Activated naive CD8-positive, alpha-beta T cell treated with anti-CD3 and anti-CD28 coated beads, Interleukin-2, amount 10 ng/mL, durations not matched to agents 7 days and 5 days (primary cell): ENCODE measurements at regions not wholly inside any gene's neighbourhood (a gene's known extent, or its start where the extent isn't known, plus 50 kb on each side); places are given as distances from the start of the nearest gene placed in this dataset.
"Not testable (repeated sequence)": the region's sequence is repeated elsewhere in the genome, so short reads cannot be mapped to it uniquely, and the experiment has no call there.

ENCODE experiments used
- ATAC-seq: fragments of 150-1000 bp; cut with Tn5 transposase; one replicate; pipeline ENCODE4 v1.10.0; 2021; ENCODE audit warnings: low read depth, moderate library complexity
- POLR2A ChIA-PET: fragments of 350-600 bp; sonication (Branson Sonifier 250); formaldehyde crosslinking; loops from one replicate; lab custom pipeline; 2021; ENCODE audit warnings: antibody characterized with exemption; lab: Charles Lee
- DNase-seq: peaks from one replicate; pipeline ENCODE4 v3.0.0; 2021
- H3K27ac Mint-ChIP-seq: one replicate; pipeline ENCODE4 v1.8.0; 2022; ENCODE audit warnings: mild to moderate bottlenecking, mixed read lengths
- H3K27me3 Mint-ChIP-seq: one replicate; pipeline ENCODE4 v1.8.0; 2022; ENCODE audit warnings: mild to moderate bottlenecking, moderate library complexity, mixed read lengths
- H3K36me3 Mint-ChIP-seq: one replicate; pipeline ENCODE4 v1.8.0; 2021; ENCODE audit warnings: mild to moderate bottlenecking, mixed read lengths
- H3K4me1 Mint-ChIP-seq: one replicate; pipeline ENCODE4 v1.8.0; 2021; ENCODE audit warnings: mixed read lengths
- H3K4me3 Mint-ChIP-seq: one replicate; pipeline ENCODE4 v1.8.0; 2022; ENCODE audit warnings: mild to moderate bottlenecking, moderate library complexity, mixed read lengths
- H3K9me3 Mint-ChIP-seq: one replicate; pipeline ENCODE4 v1.8.0; 2021; ENCODE audit warnings: mixed read lengths

GRCh38 chrX:121854614-121854911, 807.2 kb downstream of the GLUD2 start:
- Mint-ChIP-seq H3K36me3 (no peaks in the 10 kb centered on the region), H3K27me3 (no peaks in the 10 kb centered on the region), H3K27ac (no peak overlapping the region), H3K9me3 (no peaks in the 10 kb centered on the region), H3K4me3 (no peak overlapping the region), H3K4me1 (no peaks in the 10 kb centered on the region)
- POLR2A ChIA-PET = no interaction called here
- DNase-seq = no peak
- ATAC-seq = no peak

DNA sequence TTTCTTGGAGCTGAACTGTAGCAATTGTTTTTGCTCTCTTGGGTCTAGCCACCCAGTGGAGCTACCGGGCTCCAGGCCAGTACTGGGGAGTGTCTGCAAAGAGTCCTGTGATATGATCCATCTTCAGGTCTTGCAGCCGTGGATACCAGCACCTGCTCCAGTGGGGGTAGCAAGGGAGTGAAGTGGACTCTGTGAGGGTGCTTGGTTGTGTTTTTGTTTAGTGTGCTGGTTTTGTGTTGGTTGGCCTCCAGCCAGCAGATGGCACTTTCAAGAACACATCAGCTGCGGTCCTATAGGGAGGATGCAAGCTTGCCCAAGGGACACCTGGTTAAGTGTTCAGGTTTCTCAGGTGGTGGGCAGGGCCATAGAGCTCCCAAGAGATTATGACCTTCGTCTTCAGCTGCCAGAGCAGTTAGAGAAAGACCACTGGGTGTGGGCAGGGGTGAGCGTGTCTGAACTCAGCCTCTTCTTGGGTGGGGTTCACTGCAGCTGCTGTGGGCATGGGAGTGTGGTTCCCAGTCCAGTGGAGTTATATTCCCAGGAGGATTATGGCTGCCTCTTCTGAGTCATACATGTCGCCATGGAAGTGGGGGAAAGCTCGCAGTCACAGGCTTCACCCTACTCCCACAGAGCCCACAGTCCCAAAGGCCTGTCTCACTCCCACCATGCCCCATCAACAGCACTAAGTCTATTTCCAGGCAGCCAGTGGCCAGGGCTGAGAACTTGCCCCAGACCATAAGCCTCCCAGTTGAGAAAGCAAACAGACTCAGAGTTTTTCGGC, 811.6 kb downstream of the GLUD2 start:
- ATAC-seq = no peak
- H3K36me3 Mint-ChIP-seq = no peaks in the 10 kb centered on the region

DNA sequence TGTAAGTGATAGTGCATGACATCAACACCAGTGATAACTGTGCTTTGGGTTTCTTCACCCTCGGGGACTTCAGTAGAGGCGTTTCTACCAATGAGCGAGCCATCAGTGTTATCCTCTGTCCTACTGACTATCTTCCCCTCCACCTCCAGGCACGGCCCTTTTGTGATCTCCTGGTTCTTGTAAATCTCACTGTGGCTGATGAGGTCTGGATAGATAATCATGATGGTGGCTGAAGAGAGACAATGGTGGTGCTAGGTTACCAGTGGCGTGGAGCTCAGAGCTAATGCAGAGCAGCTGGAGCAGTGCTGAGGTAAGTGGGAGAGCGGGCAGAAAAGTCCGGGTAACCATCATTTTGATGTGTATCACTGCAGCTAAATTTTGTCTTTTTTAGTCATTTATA, 816.6 kb downstream of the GLUD2 start:
- H3K4me3 Mint-ChIP-seq = no peak overlapping the region
- H3K4me1 Mint-ChIP-seq = no peaks in the 10 kb centered on the region
- no peaks in the 10 kb centered on the region for H3K27me3 Mint-ChIP-seq
- DNase-seq = no peak
- H3K9me3 Mint-ChIP-seq = no peaks in the 10 kb centered on the region
- H3K27ac Mint-ChIP-seq = no peak overlapping the region
- POLR2A ChIA-PET = no interaction called here
- ATAC-seq = no peak
- no peaks in the 10 kb centered on the region for H3K36me3 Mint-ChIP-seq

More for the DNA sequence above, 811.6 kb downstream of the GLUD2 start:
- no peak for DNase-seq
- POLR2A ChIA-PET = no interaction called here
- H3K9me3 Mint-ChIP-seq = no peaks in the 10 kb centered on the region
- no peaks in the 10 kb centered on the region for H3K4me1 Mint-ChIP-seq
- no peaks in the 10 kb centered on the region for H3K27me3 Mint-ChIP-seq
- H3K4me3 Mint-ChIP-seq = no peak overlapping the region
- no peak overlapping the region for H3K27ac Mint-ChIP-seq

- Mint-ChIP-seq H3K4me1 (no peaks in the 10 kb centered on the region), H3K4me3 (no peak overlapping the region), H3K27ac (no peak overlapping the region), H3K36me3 (no peaks in the 10 kb centered on the region), H3K27me3 (no peaks in the 10 kb centered on the region), H3K9me3 (no peaks in the 10 kb centered on the region)
- no peak for ATAC-seq
- POLR2A ChIA-PET = no interaction called here
- no peak for DNase-seq
Measured at GRCh38 chrX:121864561-121864960, 817.2 kb downstream of the GLUD2 start.

DNA sequence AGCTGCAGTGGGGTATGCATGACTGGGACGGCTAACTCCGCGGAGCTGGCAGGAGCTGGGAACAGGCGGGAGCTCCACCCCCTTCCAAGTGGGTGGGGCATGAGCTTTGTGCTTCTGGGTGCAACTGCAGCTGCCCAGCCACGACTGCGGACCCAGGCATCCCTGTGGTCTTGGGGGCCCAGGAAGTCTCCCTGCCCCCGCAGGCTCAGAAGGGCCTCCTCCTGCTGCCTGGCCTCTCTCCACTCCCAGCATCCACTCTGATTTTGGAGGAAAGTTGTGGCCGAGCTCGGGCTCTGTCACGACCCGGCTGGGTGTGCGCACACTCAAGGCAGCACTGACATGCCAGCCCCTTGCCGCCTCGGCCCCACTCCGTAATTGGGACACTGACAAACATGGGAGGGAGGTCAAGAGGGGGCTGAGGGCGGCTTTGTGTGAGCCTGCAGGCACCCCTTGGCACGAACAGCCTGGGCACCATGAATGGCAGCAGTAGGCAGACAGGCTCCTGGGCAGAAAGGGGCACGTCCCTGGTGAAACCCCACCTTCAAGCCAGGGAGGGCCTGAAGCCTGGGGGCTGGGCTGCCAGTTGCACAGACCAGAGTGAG, 822.6 kb downstream of the GLUD2 start:
- Mint-ChIP-seq H3K4me3 (no peak overlapping the region), H3K27ac (no peak overlapping the region), H3K27me3 (no peaks in the 10 kb centered on the region), H3K4me1 (no peaks in the 10 kb centered on the region), H3K36me3 (no peaks in the 10 kb centered on the region), H3K9me3 (no peaks in the 10 kb centered on the region)
- ATAC-seq (no peak), DNase-seq (no peak)
- POLR2A ChIA-PET = no interaction called here

- Mint-ChIP-seq H3K27me3 (no peaks in the 10 kb centered on the region), H3K4me1 (no peaks in the 10 kb centered on the region), H3K4me3 (no peak overlapping the region), H3K36me3 (no peaks in the 10 kb centered on the region), H3K9me3 (no peaks in the 10 kb centered on the region), H3K27ac (no peak overlapping the region)
- ATAC-seq (no peak), DNase-seq (no peak)
- POLR2A ChIA-PET = no interaction called here
Measured at GRCh38 chrX:121871122-121871521, 823.7 kb downstream of the GLUD2 start.

GRCh38 chrX:121876305-121876704, 828.9 kb downstream of the GLUD2 start:
- no peaks in the 10 kb centered on the region for H3K36me3 Mint-ChIP-seq
- H3K4me3 Mint-ChIP-seq = no peak overlapping the region
- H3K9me3 Mint-ChIP-seq = no peaks in the 10 kb centered on the region
- H3K27me3 Mint-ChIP-seq = no peaks in the 10 kb centered on the region
- no peak for DNase-seq
- H3K4me1 Mint-ChIP-seq = no peaks in the 10 kb centered on the region
- ATAC-seq = no peak
- no peak overlapping the region for H3K27ac Mint-ChIP-seq
- POLR2A ChIA-PET = no interaction called here

DNA sequence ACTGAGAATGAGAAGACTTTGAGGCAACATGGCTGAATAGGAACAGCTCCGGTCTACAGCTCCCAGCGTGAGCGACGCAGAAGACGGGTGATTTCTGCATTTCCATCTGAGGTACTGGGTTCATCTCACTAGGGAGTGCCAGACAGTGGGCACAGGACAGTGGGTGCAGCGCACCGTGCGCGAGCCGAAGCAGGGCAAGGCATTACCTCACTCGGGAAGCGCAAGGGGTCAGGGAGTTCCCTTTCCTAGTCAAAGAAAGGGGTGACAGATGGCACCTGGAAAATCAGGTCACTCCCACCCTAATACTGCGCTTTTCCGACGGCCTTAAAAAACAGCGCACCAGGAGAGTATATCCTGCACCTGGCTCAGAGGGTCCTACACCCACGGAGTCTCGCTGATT, 829.9 kb downstream of the GLUD2 start:
- H3K4me3 Mint-ChIP-seq, H3K9me3 Mint-ChIP-seq, H3K27ac Mint-ChIP-seq, POLR2A ChIA-PET, DNase-seq, ATAC-seq, H3K27me3 Mint-ChIP-seq, H3K4me1 Mint-ChIP-seq, H3K36me3 Mint-ChIP-seq: not testable (repeated sequence)

GRCh38 chrX:121886557-121886956, 839.1 kb downstream of the GLUD2 start:
- H3K9me3 Mint-ChIP-seq = no peaks in the 10 kb centered on the region
- DNase-seq = no peak

DNA sequence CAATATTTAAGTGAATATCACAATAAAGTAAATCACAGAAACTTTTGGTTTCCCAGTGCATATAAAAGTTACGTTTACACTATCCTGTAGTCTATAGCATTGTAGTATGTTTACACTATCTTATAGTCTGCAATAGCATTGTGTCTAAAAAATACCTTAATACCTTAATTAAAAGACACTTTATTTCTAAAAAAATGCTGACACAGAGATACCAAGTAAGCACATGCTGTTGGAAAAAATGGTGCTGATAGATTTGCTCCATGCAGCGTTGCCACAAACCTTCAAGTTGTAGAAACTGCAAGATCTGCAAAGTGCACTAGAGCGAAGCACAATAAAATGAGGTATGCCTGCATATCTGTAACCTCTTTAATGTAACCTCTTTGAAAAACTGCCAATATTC, 847.3 kb downstream of the GLUD2 start:
- no peak for ATAC-seq
- Mint-ChIP-seq H3K27ac (no peak overlapping the region), H3K27me3 (no peaks in the 10 kb centered on the region), H3K36me3 (no peaks in the 10 kb centered on the region), H3K4me1 (no peaks in the 10 kb centered on the region), H3K4me3 (no peak overlapping the region), H3K9me3 (no peaks in the 10 kb centered on the region)
- no peak for DNase-seq
- POLR2A ChIA-PET = no interaction called here

More at GRCh38 chrX:121886557-121886956, 839.1 kb downstream of the GLUD2 start:
- Mint-ChIP-seq H3K36me3 (no peaks in the 10 kb centered on the region), H3K27me3 (no peaks in the 10 kb centered on the region), H3K4me3 (no peak overlapping the region), H3K27ac (no peak overlapping the region), H3K4me1 (no peaks in the 10 kb centered on the region)
- POLR2A ChIA-PET = no interaction called here
- no peak for ATAC-seq

DNA sequence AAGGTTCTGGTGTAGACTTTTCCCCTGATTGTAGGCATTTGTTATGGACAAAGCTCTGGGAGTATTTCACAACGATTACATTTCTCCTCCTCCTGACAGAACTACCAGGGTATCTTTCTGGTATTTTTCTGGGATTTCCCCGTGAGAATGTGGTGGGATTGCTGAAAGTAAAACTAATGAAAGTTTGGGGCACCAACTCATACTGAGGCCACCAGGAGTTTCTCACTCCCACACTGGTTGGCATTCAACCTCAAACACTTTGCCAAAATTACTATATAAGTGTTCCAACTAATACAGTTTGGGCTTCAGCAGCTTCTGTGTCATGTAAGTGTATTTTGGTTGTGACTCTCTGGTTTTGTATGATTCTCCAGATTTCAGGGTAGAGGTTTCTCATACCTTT, 855.1 kb downstream of the GLUD2 start:
- ATAC-seq (no peak), DNase-seq (no peak)
- no peaks in the 10 kb centered on the region for H3K4me1 Mint-ChIP-seq
- H3K4me3 Mint-ChIP-seq = no peak overlapping the region
- no peaks in the 10 kb centered on the region for H3K27me3 Mint-ChIP-seq
- H3K9me3 Mint-ChIP-seq = no peaks in the 10 kb centered on the region
- H3K36me3 Mint-ChIP-seq = no peaks in the 10 kb centered on the region
- no peak overlapping the region for H3K27ac Mint-ChIP-seq
- POLR2A ChIA-PET = no interaction called here

DNA sequence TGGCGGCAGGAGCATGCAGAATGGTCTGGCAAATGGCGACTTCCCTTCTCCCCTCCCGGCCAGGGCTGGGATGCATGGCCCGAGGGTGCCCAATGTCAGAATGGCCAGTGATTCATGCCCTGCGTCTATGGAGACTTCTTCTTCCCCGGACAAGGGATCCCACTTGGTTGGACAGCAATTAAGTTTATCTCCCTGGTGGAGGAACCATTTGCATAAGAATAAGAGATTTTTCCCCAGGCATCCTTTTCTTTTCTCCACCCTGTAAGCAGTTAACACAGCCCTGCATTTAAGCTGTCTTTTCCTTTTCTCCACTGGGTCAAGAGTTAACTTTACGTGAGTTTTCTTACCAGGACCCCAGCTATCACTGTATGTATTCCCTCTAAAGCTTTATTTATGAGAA, 856.6 kb downstream of the GLUD2 start:
- H3K36me3 Mint-ChIP-seq = no peaks in the 10 kb centered on the region
- H3K4me1 Mint-ChIP-seq = no peaks in the 10 kb centered on the region
- H3K27ac Mint-ChIP-seq = no peak overlapping the region

GRCh38 chrX:121921258-121921657, 873.8 kb downstream of the GLUD2 start:
- POLR2A ChIA-PET = no interaction called here
- no peak for DNase-seq

More for the DNA sequence above, 856.6 kb downstream of the GLUD2 start:
- ATAC-seq = no peak
- no peak for DNase-seq
- Mint-ChIP-seq H3K4me3 (no peak overlapping the region), H3K9me3 (no peaks in the 10 kb centered on the region), H3K27me3 (no peaks in the 10 kb centered on the region)
- POLR2A ChIA-PET = no interaction called here

DNA sequence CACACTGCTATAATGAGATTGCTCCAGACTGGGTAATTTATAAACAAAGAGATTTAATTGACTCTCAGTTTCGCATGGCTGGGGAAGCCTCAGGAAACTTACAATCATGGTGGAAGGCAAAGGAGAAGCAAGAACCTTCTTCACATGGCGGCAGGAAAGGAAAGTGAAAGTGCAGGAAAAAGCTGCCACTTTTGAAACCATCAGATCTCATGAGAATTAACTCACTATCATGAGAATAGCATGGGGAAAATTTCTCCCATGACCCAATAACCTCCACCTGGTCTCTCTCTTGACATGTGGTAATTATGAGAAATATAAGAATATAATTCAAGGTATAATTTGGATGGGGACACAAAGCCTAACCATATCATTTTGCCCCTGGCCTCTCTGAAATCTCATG, 884.2 kb downstream of the GLUD2 start:
- POLR2A ChIA-PET = no interaction called here
- H3K27me3 Mint-ChIP-seq = no peaks in the 10 kb centered on the region
- H3K27ac Mint-ChIP-seq = no peak overlapping the region
- ATAC-seq (no peak), DNase-seq (no peak)
- H3K4me3 Mint-ChIP-seq = no peak overlapping the region
- peaks cover 1% of the 10 kb centered on the region for H3K9me3 Mint-ChIP-seq
- H3K36me3 Mint-ChIP-seq = no peaks in the 10 kb centered on the region
- no peaks in the 10 kb centered on the region for H3K4me1 Mint-ChIP-seq

More at GRCh38 chrX:121921258-121921657, 873.8 kb downstream of the GLUD2 start:
- no peak overlapping the region for H3K4me3 Mint-ChIP-seq
- no peak overlapping the region for H3K27ac Mint-ChIP-seq
- no peaks in the 10 kb centered on the region for H3K27me3 Mint-ChIP-seq
- H3K9me3 Mint-ChIP-seq = no peaks in the 10 kb centered on the region
- no peaks in the 10 kb centered on the region for H3K4me1 Mint-ChIP-seq
- no peaks in the 10 kb centered on the region for H3K36me3 Mint-ChIP-seq
- no peak for ATAC-seq
